ENCODE measurements at regions not wholly inside any gene's neighbourhood (a gene's known extent, or its start where the extent isn't known, plus 50 kb on each side); places are given as distances from the start of the nearest gene placed in this dataset.

DNA sequence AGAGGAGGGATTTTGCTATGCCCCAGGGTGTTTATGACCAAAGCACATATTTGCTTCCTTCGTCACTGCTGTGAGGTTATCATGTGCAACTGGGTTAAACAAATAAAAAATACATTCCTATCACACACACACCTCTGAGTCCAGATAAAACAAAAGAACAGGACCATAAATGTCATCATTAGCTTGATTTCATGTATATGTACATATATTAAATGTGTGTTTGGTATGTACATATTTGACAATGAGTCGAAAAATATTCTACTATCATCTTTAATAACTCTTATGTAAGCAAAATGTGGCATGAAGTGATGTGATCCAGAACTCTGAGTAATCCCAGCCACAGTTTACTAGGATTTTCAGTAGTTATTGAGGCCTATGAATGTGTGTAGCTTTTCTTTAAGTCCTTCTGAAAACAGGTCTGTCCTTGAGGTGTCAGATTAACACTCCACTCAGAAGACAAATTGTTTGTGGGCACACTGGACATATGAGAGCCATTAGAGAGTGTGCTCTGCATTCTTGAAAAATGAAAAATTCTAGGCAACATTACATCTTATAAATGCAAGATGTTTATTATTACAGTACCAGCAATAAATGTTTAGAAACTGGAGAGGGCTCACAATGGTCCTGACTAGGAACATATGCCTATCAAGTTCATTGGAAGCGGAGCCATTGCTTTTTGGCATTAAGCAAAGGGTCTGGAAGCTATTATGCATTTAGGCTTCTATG, 335.1 kb upstream of the SEMA3A start:
- no peak for DNase-seq (ENCODE audit: extremely low read depth in 1 of 11, low read depth in 9 of 11, low spot score in 4 of 11)

DNA sequence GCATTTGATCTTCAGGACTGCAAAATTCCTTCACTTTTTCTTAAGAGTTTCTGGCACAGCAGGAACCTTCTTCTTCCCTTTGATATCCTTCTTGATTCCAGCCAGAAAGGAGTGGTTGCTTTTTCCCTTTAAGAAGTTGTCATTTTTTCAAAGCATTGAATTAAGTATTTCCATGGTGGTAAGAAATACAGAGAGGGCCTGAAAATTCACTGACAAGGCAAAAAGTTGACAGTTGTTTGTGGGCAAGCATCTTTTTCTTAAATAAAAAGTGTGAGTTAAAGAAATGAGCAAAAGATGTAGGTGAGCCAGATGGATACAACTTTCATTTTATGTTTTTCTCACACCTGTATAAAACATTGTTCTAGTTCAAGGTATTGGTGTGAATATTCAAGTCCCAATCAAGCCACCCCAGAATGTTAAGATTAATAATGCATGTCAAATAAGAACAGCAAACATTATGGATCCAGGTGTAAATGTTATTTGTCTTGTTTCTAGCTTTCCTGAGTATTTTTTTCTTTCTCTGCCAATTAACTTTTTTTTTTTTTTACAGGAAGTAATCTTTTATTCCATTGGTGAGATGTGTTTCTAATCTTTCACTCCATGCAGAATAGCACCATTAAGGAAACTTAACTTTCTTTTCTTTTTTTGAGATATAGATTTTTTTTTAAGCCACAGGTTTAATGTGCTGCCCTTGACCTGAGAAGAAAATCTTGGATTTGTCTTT, 334.3 kb upstream of the SEMA3A start:
- no peak for DNase-seq (ENCODE audit: extremely low read depth in 1 of 11, low read depth in 9 of 11, low spot score in 4 of 11)

DNA sequence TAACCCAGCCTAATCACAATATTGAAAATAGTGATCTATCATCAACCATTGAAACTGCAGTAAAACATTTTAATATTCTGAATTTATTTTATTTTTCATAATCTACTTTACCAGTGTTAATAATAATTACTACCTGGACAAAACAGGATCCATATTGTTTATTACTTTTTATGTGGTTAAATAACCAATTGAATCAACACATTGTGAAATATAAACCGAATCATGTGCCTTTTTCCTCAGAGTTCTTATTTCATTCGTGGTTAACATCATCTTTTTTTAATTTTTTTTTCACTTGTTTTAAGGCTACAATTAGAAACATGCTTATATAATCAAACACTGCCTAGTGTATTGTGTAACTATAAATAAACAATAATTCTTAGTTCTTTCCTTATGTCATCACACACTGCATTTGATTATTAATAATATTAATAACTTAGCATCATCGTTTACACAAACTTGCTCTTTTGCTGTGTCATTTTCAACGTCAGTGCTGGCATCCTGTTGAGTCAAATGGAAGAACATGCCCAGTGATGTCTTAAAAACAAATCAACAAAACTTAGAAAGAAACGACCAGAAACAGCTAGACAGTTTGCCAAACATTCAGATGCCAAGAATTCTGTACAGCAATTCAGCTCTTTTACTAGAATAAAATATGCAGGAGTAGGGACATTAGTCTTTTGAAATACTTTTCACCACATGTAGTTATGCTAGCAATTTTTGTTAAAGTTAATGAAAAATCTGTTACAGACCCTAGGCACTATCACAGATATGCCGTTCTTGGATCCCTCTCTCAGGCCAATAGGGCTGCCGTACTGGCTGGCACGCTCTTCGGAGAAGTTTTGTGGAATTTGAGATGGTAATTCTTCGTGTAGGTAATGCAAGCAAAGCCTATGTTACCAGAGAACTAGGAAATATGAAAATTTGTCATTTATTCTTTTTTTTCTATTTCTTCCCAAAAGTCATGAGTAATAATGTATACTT, 330.4 kb upstream of the SEMA3A start:
- no peak for DNase-seq (ENCODE audit: extremely low read depth in 1 of 11, low read depth in 9 of 11, low spot score in 4 of 11)

DNA sequence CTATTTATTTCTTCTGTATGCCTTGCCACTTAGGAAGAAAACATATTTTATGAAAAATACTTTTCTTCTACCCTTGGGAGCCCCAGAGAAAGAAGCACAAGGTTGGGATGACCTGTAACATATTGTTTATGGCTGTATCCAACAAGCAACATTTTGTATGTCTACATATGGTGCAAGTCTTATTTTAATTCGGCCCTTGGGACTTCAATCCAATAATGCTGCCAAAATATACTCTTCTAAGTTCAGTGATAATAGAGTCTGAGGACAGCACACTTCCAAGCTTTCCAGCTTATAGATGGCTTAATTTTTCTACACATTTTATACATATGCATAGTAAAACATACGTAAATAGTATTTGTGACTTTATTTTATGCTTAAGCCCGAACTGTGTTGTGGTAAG, 318.5 kb upstream of the SEMA3A start:
- peak in 2 of 11 donors; percentile 36 to 45 for DNase-seq (ENCODE audit: extremely low read depth in 1 of 11, low read depth in 9 of 11, low spot score in 4 of 11)

DNA sequence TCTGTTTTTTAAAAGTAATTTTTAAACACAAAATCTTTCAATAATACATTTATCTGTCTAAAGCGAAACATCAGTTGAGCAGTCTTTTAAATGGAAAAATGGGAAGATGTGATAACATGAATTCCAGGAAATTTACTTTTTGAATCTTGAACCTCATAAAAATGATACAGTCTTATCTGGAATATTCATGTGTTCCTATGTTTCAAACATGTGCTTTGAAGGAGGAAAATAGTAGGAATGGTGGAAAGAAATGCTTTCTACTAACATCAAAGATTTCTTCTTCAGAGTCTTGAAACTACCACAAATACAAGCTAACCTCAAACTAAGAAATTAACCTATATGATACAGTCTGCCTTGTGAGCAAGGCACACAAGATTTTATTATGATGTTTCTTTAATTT, 317.5 kb upstream of the SEMA3A start:
- DNase-seq (ENCODE audit: extremely low read depth in 1 of 11, low read depth in 9 of 11, low spot score in 4 of 11) = no peak

DNA sequence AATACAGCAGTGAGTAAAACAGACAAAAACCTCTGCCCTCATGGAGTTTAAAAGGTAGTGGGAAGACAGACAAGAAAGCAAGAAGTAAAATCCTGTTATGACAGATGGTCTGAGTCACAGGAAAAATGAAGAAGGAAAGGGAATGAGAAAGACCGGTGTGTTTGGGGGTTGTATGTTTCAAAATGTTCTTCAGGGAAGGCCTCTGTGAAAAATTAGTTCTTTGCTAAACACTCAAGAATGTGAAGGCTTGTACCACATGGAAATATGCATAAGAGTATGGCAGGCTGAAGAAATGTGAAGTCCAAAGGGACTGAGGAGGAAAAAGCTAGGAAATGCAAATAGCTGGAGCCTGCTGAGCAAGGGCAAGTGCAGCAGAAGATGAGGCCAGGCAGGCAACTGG, 315.9 kb upstream of the SEMA3A start:
- DNase-seq (ENCODE audit: extremely low read depth in 1 of 11, low read depth in 9 of 11, low spot score in 4 of 11) = no peak

DNA sequence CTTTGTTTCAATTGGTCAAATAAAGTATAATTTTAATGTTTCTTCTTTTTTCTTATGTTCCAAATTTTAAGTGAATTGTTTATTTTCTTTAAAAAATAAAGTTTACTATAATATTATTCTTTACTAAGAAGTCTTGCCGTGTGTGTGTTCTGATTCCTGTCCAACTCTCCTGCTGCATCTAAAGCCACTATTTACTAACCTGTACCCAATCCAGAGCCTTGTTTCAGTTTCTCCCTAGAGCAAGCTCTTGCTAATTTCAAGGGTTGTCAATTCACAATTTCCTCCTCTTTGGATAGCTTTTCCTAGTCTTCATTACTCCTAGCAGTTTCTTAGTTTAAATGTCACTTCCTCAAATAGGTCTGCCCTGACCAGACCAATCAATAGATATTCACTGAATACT, 314.9 kb upstream of the SEMA3A start:
- DNase-seq (ENCODE audit: extremely low read depth in 1 of 11, low read depth in 9 of 11, low spot score in 4 of 11) = no peak

DNA sequence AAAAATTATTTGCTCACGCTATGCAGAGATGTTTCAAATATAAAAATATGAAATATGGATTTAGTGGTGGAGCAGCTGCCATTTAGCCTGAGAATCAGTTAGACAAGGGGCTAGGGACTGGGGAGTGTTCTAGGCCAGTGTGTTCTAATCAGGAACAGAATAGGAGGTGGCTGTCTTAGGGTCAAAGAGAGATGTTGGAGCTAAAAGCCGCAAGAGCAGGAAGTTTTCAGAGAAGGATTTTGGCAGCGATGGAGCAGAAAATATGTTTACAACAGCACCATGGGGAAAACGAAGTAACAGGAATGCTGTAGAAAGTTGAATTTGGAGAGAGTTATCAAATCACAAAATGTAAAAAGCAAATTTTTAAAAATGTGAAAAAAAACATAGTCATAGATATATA, 314.0 kb upstream of the SEMA3A start:
- DNase-seq (ENCODE audit: extremely low read depth in 1 of 11, low read depth in 9 of 11, low spot score in 4 of 11) = no peak

DNA sequence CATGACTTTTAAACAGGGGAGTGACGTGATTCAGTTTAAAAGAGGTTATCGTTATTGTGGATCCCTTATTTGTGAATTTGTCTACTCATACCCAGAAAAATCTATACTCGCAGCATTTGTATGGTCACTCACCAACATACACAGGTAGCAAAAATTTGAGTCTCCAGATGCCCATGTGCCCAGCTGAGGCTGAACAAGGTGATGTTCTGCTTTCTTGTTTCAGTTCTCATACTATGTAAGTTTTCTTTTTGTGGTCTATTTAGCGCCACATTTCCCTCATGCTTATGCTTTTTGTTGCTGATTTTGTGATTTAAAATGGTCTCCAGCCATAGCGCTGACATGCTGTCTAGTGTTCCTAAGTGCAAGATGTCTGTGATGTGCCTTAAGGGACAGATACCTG, 312.9 kb upstream of the SEMA3A start:
- no peak for DNase-seq (ENCODE audit: extremely low read depth in 1 of 11, low read depth in 9 of 11, low spot score in 4 of 11)

DNA sequence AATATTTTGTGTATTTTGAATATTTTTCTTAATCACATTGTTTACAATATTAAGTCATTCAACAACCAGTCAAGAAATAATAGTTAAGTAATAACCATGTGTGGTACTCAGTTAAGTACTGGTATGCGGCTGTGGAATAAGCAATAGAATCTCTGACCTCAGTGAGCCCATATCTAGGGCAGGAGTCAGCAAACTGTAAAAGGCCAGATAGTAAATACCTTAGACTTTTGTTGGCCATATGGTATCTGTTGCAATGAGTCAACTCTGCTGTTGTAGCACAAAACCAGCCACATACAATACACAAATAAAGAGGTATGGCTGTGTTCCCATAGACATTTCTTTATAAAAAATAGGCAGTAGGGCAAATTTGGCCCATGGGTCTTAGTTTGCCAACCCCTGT, 311.6 kb upstream of the SEMA3A start:
- no peak for DNase-seq (ENCODE audit: extremely low read depth in 1 of 11, low read depth in 9 of 11, low spot score in 4 of 11)

DNA sequence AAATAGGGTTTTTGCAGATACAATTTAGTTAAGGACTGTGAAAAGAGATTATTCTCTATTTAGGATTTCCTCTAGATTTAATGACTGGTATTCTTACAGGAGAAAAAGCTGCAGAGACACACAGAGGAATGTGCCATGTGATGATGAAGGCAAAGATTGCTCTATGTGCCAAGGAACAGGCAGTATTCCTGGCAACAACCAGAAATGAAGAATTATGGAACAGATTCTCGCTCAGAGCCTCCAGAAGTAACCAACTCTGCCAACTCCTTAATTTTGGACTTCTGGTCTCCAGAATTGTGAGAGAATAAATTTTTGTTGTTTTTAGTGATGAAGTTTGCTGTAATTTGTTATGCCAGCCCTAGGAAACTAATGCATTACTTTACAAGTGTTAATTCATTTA, 307.6 kb upstream of the SEMA3A start:
- DNase-seq (ENCODE audit: extremely low read depth in 1 of 11, low read depth in 9 of 11, low spot score in 4 of 11) = no peak

DNA sequence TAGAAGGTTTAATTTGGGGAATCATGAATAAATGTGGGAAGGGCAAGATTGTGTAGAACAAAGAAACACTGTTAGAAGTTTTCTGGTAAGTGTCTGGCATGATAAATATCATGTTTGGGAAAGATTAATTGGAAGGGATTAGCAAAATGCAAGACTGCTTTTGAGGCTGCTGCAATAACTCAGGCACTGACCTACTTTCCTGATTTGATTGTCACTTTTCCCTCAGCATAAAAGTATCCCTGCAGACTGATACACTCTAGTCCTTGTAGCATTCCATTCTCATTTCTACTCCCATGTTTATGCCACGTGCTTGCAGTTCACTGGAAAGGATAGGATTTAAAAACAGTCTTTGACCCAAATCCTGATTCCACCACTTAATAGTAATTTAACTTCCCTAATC, 303.3 kb upstream of the SEMA3A start:
- DNase-seq (ENCODE audit: extremely low read depth in 1 of 11, low read depth in 9 of 11, low spot score in 4 of 11) = no peak

DNA sequence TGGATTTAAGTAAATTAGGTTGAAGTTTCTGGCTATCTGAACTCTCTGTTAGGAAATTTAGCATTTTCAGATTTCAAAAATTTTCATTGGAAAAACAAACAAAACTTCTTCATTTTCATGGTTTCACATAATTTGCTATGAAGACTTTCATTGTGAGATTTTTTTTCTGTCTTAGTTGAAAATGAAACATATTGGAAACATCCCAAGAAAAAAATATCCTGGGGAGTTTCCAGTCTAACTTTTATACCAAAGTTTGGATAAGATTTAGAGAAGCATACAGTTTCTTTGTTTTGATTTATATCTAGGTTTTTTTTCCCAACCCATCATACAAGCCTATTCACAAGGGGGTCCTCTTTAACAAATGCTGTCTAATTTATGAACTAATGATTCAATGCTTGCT, 300.5 kb upstream of the SEMA3A start:
- DNase-seq (ENCODE audit: extremely low read depth in 1 of 11, low read depth in 9 of 11, low spot score in 4 of 11) = no peak

DNA sequence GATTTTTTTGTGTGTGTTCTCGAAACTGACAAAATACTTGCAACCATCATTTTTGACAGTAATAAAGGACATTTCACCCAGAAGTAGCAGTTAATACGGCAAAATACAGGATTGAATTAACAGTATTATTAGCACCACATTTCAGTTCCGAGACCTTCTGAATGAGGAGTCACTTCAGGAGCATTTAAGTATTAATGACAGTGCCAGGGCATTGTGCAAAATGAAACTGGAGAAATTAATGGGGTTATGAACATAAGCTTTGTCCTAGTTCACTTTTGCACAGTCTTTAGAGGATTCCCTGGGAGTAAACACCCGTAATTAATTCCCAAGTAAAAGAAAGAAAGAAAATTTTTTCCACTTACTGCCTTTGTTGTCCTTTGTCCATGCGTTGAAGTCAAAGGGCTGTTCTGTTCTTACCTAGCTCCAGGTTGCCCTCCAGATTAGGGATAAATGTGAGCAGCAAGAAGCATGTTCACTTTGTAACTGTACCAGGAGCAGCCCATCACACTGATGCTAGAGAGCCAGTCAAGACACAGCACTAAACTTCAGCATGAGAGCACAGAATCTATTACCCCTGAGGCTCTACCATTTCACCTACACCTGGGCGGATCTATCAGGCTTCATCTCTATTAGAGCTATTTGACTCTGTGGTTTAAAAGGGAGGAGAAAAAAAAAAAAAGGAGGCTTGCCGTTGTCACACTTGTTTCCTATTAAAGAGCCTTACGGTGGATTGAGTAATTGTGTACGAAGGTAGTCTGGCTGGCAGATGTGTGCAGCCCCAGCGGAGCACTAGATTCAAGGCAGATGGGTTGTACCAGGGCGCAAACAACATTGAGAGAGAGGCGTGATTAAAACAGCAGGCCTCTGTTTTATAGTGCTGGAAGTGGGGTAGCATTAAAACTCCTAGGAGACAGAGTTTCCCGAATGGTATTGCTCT, 297.8 kb upstream of the SEMA3A start:
- DNase-seq (ENCODE audit: extremely low read depth in 1 of 11, low read depth in 9 of 11, low spot score in 4 of 11) = no peak

DNA sequence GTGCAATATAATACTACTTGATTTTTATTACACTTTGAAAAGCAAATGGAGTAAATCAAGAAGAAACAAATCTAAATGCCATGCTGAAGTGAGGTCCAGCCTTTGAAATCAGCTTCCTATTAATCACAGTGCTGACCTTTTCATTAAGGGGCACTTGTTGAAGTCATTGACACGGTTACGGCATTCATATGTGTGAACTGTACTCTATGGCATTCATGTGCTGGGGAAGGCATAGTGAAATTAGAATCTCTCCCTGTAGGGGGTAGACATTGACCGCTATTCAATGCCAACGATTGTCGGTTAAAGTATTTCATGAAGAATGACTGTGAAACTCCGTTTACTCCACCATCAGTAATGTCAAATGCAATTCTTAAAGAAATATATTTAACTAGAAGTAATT, 296.1 kb upstream of the SEMA3A start:
- no peak for DNase-seq (ENCODE audit: extremely low read depth in 1 of 11, low read depth in 9 of 11, low spot score in 4 of 11)

DNA sequence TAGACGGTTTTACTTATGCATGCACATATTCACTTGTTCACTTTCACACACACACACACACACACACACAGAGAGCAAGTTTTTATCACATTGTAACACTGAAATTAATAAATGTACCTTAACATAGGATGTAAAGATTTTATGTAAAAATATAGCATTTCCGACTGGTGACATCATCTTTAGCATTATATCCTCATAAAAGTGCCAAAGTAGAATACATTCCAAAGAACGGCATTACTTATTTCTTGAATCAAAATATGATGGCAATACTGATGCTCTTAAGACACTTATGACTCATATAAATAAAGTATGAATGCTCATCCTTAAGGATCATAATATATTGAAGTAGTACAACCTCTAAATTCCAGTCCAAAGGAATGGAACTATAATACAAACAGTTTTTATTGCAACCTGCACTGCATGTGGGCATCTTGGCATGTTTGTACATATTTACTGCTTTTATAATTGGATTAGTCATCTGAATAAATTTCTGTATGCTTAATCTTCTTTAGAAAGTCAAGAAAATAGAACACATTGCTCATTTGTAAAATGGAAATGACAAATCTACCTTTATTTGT, 290.0 kb upstream of the SEMA3A start:
- no peak for DNase-seq (ENCODE audit: extremely low read depth in 1 of 11, low read depth in 9 of 11, low spot score in 4 of 11)

DNA sequence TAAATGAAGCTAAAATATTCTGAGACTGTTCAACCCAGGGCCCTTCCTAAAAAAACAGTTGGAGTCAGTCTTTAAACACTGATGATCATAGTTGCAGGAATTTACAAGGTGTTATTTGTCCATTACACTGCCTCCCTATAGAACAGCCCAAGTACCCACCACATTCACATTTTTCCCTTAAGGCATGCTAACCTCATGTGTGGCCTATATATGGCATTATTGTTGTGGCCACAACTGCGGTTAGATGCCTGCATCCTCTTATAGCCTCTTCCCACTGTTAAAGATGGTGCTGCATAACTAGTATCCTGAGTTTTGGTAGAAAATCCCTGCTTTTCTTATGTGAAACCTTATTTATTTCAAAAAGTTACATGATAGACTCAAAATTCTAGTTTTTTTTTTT, 287.9 kb upstream of the SEMA3A start:
- no peak for DNase-seq (ENCODE audit: extremely low read depth in 1 of 11, low read depth in 9 of 11, low spot score in 4 of 11)

DNA sequence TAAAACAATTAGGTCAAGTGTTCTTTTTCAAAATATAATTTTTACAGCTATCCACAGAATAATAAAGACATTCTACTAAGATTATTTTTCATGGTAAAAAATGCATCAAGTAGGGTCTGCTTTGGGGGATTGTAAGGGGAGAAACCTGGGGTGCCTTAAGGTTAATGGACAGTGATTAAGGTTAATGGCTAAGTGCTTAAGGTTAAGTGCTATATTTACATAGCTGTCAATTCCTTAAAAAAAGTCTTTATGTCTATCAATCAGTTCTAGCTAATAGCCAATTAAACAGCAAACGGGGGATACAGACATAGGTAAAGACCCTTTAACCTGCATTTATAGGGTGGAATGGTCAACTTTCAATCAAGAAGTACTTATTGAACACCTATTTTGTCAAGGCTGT, 284.5 kb upstream of the SEMA3A start:
- no peak for DNase-seq (ENCODE audit: extremely low read depth in 1 of 11, low read depth in 9 of 11, low spot score in 4 of 11)

All from renal cortex interstitium (tissue), 11 donors.